Kidney (tissue), 13 donors: ENCODE measurements at regions not wholly inside any gene's neighbourhood (a gene's known extent, or its start where the extent isn't known, plus 50 kb on each side); places are given as distances from the start of the nearest gene placed in this dataset.

Experiments used
- DNase-seq, 5 donors: peaks; one replicate each; pipeline ENCODE4 v3.0.0-alpha.2; 2013 to 2020
- FAIRE-seq: peaks from 2 replicates; lab custom pipeline; 2012; peaks lifted over from hg19 to GRCh38; lab: Jason Lieb, UNC
- H3K27ac ChIP-seq, 2 donors: one replicate each; pipeline ENCODE4 v1.7.0; 2013; ENCODE audit warnings: low read depth in 2 of 2, low read length in 2 of 2, inconsistent platforms in 1 of 2
- H3K27me3 ChIP-seq: one replicate; pipeline ENCODE4 v1.7.1; 2013; ENCODE audit warnings: low read length, inconsistent platforms; ENCODE audit not compliant: control insufficient read depth, insufficient read depth
- H3K36me3 ChIP-seq, 3 donors: one replicate each; pipeline versions ENCODE4 v1.7.0 to v1.7.1; 2013; ENCODE audit warnings: low read length in 3 of 3, control low read depth in 1 of 3, inconsistent platforms in 1 of 3; ENCODE audit not compliant: insufficient read depth in 3 of 3, control insufficient read depth in 2 of 3
- H3K4me1 ChIP-seq, 3 donors: one replicate each; pipeline versions ENCODE4 v1.7.0 to v1.7.1; 2013; ENCODE audit warnings: low read length in 3 of 3, inconsistent platforms in 1 of 3, low read depth in 1 of 3; ENCODE audit not compliant: control insufficient read depth in 2 of 3, insufficient read depth in 2 of 3
- H3K4me3 ChIP-seq, 3 donors: one replicate each; pipeline versions ENCODE4 v1.7.0 to v1.8.1; 2013; ENCODE audit warnings: low read length in 3 of 3, control low read depth in 1 of 3, inconsistent platforms in 1 of 3
- H3K9ac ChIP-seq, 3 donors: one replicate each; pipeline versions ENCODE4 v1.7.0 to v1.7.1; 2013; ENCODE audit warnings: low read length in 3 of 3, control low read depth in 1 of 3, inconsistent platforms in 1 of 3
- H3K9me3 ChIP-seq, 3 donors: one replicate each; pipeline versions ENCODE4 v1.7.0 to v1.7.1; 2013; ENCODE audit warnings: low read length in 3 of 3, control low read depth in 1 of 3, inconsistent platforms in 1 of 3; ENCODE audit not compliant: control insufficient read depth in 2 of 3, insufficient read depth in 1 of 3
- intact Hi-C: fragments of 100-400 bp; cut with DNase I; formaldehyde crosslinking; loops from one replicate; pipeline ENCODE4 v1.11.1; 2022
- TF ChIP-seq, protein P1 (sequence below): IDR thresholded peaks from 3 replicates; pipeline ENCODE4 v1.5.1; 2012; ENCODE audit warnings: mild to moderate bottlenecking, moderate library complexity, borderline replicate concordance; ENCODE audit not compliant: insufficient read depth; ENCODE audit errors: extremely low read depth
- donor health status: control.
- donor health status: control.
- donor health status: control.
- donor health status: control.
- donor health status: control.
- donor health status: DM: yes; HTN: yes; CAD: no.
- donor health status: Normal renal cell carcinoma (clear cell type).

DNA sequence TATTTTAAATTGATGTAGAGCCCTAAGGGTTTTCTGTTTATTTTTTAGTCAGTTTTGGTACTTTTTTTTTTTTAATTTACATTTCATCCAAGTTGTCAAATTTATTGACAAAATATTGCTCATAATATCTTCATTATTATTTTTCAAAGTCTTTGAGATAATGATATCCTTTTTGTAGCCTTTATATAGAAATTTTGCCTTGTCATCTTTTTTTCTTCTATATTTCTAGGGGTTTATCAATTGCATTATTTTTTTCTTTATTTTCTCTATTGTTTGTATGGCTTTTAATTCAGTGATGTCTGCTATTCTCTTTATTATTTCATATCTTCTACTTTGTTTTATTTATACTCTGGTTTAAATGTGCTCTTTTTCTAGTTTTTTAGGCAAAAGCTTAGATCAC is 863.0 kb upstream of the GJE1 start:
- FAIRE-seq (no peak), DNase-seq (no peak)
- no peak overlapping the region for H3K9ac ChIP-seq
- intact Hi-C loops = no loop called here
- no peak overlapping the region for H3K27ac ChIP-seq
- H3K4me1 ChIP-seq = no peaks in the 10 kb centered on the region
- H3K36me3 ChIP-seq = no peaks in the 10 kb centered on the region
- TF ChIP-seq, protein P1, sequence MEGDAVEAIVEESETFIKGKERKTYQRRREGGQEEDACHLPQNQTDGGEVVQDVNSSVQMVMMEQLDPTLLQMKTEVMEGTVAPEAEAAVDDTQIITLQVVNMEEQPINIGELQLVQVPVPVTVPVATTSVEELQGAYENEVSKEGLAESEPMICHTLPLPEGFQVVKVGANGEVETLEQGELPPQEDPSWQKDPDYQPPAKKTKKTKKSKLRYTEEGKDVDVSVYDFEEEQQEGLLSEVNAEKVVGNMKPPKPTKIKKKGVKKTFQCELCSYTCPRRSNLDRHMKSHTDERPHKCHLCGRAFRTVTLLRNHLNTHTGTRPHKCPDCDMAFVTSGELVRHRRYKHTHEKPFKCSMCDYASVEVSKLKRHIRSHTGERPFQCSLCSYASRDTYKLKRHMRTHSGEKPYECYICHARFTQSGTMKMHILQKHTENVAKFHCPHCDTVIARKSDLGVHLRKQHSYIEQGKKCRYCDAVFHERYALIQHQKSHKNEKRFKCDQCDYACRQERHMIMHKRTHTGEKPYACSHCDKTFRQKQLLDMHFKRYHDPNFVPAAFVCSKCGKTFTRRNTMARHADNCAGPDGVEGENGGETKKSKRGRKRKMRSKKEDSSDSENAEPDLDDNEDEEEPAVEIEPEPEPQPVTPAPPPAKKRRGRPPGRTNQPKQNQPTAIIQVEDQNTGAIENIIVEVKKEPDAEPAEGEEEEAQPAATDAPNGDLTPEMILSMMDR = no peak
- H3K9me3 ChIP-seq = no peaks in the 10 kb centered on the region
- no peaks in the 10 kb centered on the region for H3K27me3 ChIP-seq
- no peak overlapping the region for H3K4me3 ChIP-seq

DNA sequence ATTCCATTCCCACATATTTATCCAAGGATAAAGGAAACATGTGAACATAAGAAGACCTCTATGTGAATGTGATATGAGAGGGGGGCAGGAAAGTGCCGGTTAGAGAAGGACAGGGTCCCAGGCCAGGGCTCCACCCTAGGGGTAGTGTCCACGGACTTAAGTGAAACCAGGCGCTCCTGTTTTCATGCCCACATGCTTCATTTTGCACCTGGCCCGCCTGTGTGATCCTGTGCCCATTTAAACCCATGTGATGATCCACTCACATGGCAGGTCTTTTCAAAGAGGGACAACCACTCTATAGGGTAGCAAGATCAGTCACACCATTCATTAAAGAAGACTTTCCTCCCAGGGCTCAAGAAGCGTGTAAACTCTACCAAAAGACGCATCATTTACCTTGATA is 865.3 kb upstream of the GJE1 start:
- H3K36me3 ChIP-seq = no peaks in the 10 kb centered on the region
- TF ChIP-seq, protein P1 = no peak
- no peak overlapping the region for H3K27ac ChIP-seq
- no peaks in the 10 kb centered on the region for H3K4me1 ChIP-seq
- no peaks in the 10 kb centered on the region for H3K9me3 ChIP-seq
- no peak overlapping the region for H3K4me3 ChIP-seq
- no peak overlapping the region for H3K9ac ChIP-seq
- DNase-seq (peak in 1 of 5 donors; percentile 44), FAIRE-seq (no peak)
- H3K27me3 ChIP-seq = no peaks in the 10 kb centered on the region
- intact Hi-C loops = no loop called here

DNA sequence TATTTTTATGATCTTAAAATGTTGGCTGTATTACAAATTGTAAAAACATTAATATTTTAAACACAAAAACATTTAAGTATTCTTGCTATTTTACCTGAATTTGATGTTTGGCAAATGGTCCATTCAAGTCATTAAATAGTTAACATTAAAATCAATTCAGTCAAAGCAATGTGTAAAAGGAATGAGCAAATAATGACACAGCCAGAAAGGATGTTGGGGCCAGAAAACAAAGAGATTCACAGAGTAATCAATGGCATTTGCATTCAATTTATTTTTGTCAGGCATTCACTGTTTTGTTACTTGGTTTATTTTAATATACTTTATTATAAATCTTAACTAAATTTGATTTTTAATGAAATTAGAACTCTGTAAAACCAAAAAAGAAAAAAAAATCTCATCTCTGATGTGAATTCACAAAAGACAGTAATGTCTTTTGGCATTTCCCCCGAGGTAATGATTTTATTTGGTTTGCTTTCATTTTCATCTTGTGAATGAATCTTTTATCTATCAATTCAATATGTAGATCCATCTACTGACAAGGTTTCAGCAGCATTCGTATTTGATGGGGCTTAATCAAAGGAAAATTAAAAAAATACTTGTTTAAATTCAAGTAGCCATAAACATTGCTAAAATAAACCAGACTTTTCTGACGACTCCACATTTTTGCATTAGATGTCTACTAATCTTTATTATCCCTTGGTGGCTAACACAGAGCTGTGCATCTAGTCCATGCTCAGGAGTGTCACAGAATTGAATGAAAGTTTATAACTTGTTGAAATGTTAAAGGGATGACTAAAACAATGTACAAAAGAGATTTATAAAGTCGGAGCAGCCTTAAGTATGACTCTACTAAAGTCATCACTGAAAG is 866.7 kb upstream of the GJE1 start:
- intact Hi-C loops = no loop called here
- H3K27ac ChIP-seq = no peak overlapping the region
- TF ChIP-seq, protein P1 = no peak
- no peaks in the 10 kb centered on the region for H3K9me3 ChIP-seq
- H3K9ac ChIP-seq = no peak overlapping the region
- FAIRE-seq = no peak
- H3K27me3 ChIP-seq = no peaks in the 10 kb centered on the region
- no peaks in the 10 kb centered on the region for H3K4me1 ChIP-seq
- peak overlapping the region in 1 of 3 donors; percentile 6 for H3K4me3 ChIP-seq
- DNase-seq = no peak
- no peaks in the 10 kb centered on the region for H3K36me3 ChIP-seq

DNA sequence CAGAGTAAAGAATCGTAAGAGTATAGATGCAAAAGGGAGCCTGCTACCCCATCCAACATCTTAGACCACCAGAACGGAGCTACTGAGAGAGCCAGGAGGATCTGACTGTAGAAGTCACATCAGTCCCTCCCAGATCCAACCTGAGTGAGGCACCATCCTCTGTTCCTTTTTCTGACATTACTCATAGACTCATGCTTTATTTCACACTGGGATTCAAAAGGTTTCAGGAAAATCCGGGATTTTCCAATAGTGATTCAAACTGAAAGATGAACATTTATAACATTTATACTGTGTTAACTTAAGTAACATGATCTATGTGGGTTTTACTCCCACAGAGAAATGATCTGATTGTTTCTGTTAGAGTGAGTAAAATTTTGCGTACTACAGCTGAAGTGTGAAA is 868.6 kb upstream of the GJE1 start:
- Histone ChIP-seq H3K9ac (no peak overlapping the region), H3K27me3 (no peaks in the 10 kb centered on the region)

More for the DNA sequence above, 868.6 kb upstream of the GJE1 start:
- intact Hi-C loops = no loop called here
- Histone ChIP-seq H3K27ac (no peak overlapping the region), H3K4me1 (no peaks in the 10 kb centered on the region), H3K9me3 (no peaks in the 10 kb centered on the region), H3K4me3 (no peak overlapping the region), H3K36me3 (no peaks in the 10 kb centered on the region)
- no peak for DNase-seq
- FAIRE-seq = no peak
- TF ChIP-seq, protein P1 = no peak
